H9 (cell line): ENCODE measurements at regions not wholly inside any gene's neighbourhood (a gene's known extent, or its start where the extent isn't known, plus 50 kb on each side); places are given as distances from the start of the nearest gene placed in this dataset.
A peak's percentile ranks its signal among the peaks of the same experiment; 100 is the strongest.
"Not testable (repeated sequence)": the region's sequence is repeated elsewhere in the genome, so short reads cannot be mapped to it uniquely, and the experiment has no call there.

Source experiments
- DNase-seq: peaks from one replicate; pipeline ENCODE4 v3.0.0-alpha.2; 2017
- H2AFZ ChIP-seq: one replicate; pipeline ENCODE4 v1.6.1; 2013; ENCODE audit warnings: mild to moderate bottlenecking, low read length, control low read depth, moderate library complexity
- H2AK5ac ChIP-seq: 2 replicates; pipeline ENCODE4 v1.6.1; 2013; ENCODE audit warnings: low read length, control low read depth, mixed read lengths; ENCODE audit not compliant: insufficient read length
- H2BK120ac ChIP-seq: one replicate; pipeline ENCODE4 v1.6.1; 2013; ENCODE audit warnings: low read depth, mild to moderate bottlenecking, low read length, control low read depth, inconsistent platforms; ENCODE audit not compliant: poor library complexity, severe bottlenecking
- H2BK12ac ChIP-seq: 2 replicates; pipeline ENCODE4 v1.6.1; 2013; ENCODE audit warnings: low read length, control low read depth, mixed read lengths, low read depth; ENCODE audit not compliant: insufficient read length
- H2BK15ac ChIP-seq: 2 replicates; pipeline ENCODE4 v1.6.1; 2013; ENCODE audit warnings: low read depth, low read length, control low read depth
- H2BK20ac ChIP-seq: one replicate; pipeline ENCODE4 v1.6.1; 2013; ENCODE audit warnings: low read depth, mild to moderate bottlenecking, low read length, control low read depth, inconsistent platforms; ENCODE audit not compliant: poor library complexity, severe bottlenecking
- H2BK5ac ChIP-seq: 2 replicates; pipeline ENCODE4 v1.6.1; 2013; ENCODE audit warnings: low read length, control low read depth, mixed read lengths; ENCODE audit not compliant: insufficient read length
- H3K14ac ChIP-seq: 2 replicates; pipeline ENCODE4 v1.6.1; 2013; ENCODE audit warnings: low read length, control low read depth; ENCODE audit not compliant: insufficient read depth
- H3K18ac ChIP-seq: 2 replicates; pipeline ENCODE4 v1.6.1; 2013; ENCODE audit warnings: low read depth, mild to moderate bottlenecking, mixed read lengths, low read length, control low read depth; ENCODE audit not compliant: insufficient read length
- H3K23ac ChIP-seq: 2 replicates; pipeline ENCODE4 v1.6.1; 2013; ENCODE audit warnings: low read length, control low read depth, mixed read lengths, low read depth; ENCODE audit not compliant: insufficient read length
- H3K23me2 ChIP-seq: 2 replicates; pipeline ENCODE4 v1.6.1; 2013; ENCODE audit warnings: low read depth, mild to moderate bottlenecking, mixed read lengths, low read length, control low read depth; ENCODE audit not compliant: insufficient read length, poor library complexity, severe bottlenecking
- H3K27ac ChIP-seq: 2 replicates; pipeline ENCODE4 v1.5.1; 2013; ENCODE audit warnings: low read length, control low read depth, mixed read lengths, low read depth; ENCODE audit not compliant: insufficient read length
- H3K27me3 ChIP-seq: 2 replicates; pipeline ENCODE4 v1.6.1; 2013; ENCODE audit warnings: low read length, control low read depth, inconsistent platforms; ENCODE audit not compliant: insufficient read depth
- H3K4ac ChIP-seq: 2 replicates; pipeline ENCODE4 v1.6.1; 2013; ENCODE audit warnings: low read depth, mild to moderate bottlenecking, control low read depth, inconsistent platforms, low read length, moderate library complexity
- H3K4me1 ChIP-seq: 2 replicates; pipeline ENCODE4 v1.6.1; 2013; ENCODE audit warnings: low read length, control low read depth, inconsistent platforms; ENCODE audit not compliant: insufficient read depth
- H3K4me2 ChIP-seq: 2 replicates; pipeline ENCODE4 v1.6.1; 2013; ENCODE audit warnings: low read length, control low read depth, mixed read lengths; ENCODE audit not compliant: insufficient read length, insufficient read depth
- H3K56ac ChIP-seq: 2 replicates; pipeline ENCODE4 v1.6.1; 2013; ENCODE audit warnings: low read depth, mild to moderate bottlenecking, mixed read lengths, low read length, control low read depth; ENCODE audit not compliant: insufficient read length
- H3K79me1 ChIP-seq: 2 replicates; pipeline ENCODE4 v1.6.1; 2013; ENCODE audit warnings: low read depth, mild to moderate bottlenecking, moderate library complexity, low read length, control low read depth, inconsistent platforms; ENCODE audit not compliant: insufficient read depth, poor library complexity, severe bottlenecking
- H3K79me2 ChIP-seq: 2 replicates; pipeline ENCODE4 v1.6.1; 2013; ENCODE audit warnings: low read length, control low read depth, inconsistent platforms; ENCODE audit not compliant: insufficient read depth
- H3K9ac ChIP-seq: 2 replicates; pipeline ENCODE4 v1.6.1; 2013; ENCODE audit warnings: low read length, control low read depth, mixed read lengths; ENCODE audit not compliant: insufficient read length; ENCODE audit errors: extremely low read depth
- H3K9me3 ChIP-seq: one replicate; pipeline ENCODE4 v1.6.1; 2013; ENCODE audit warnings: low read depth, low read length, inconsistent platforms; ENCODE audit not compliant: control insufficient read depth
- H3T11ph ChIP-seq: one replicate; pipeline ENCODE4 v1.6.1; 2013; ENCODE audit warnings: mild to moderate bottlenecking, low read length, control low read depth, inconsistent platforms
- H4K20me1 ChIP-seq: one replicate; pipeline ENCODE4 v1.6.1; 2013; ENCODE audit not compliant: control insufficient read depth, insufficient read length, insufficient read depth
- H4K5ac ChIP-seq: 2 replicates; pipeline ENCODE4 v1.6.1; 2013; ENCODE audit warnings: low read depth, mild to moderate bottlenecking, mixed read lengths, low read length, control low read depth; ENCODE audit not compliant: insufficient read length
- H4K8ac ChIP-seq: replicated peaks from 2 replicates; pipeline ENCODE4 v1.6.1; 2013; ENCODE audit warnings: low read length, control low read depth, mixed read lengths, low read depth; ENCODE audit not compliant: insufficient read length
- H4K91ac ChIP-seq: 2 replicates; pipeline ENCODE4 v1.6.1; 2013; ENCODE audit warnings: low read depth, mild to moderate bottlenecking, moderate library complexity, mixed read lengths, low read length, control low read depth; ENCODE audit not compliant: insufficient read length
- H3K27ac Mint-ChIP-seq, 3 experiments: 2 replicates in 2 of 3; 3 replicates in 1 of 3; pipeline ENCODE4 v1.8.0; 2020 to 2021; ENCODE audit warnings: mixed read lengths in 3 of 3, mild to moderate bottlenecking in 1 of 3, moderate library complexity in 1 of 3
- H3K27me3 Mint-ChIP-seq: 2 replicates; pipeline ENCODE4 v1.8.0; 2021; ENCODE audit warnings: low read depth, mild to moderate bottlenecking, moderate library complexity, mixed read lengths
- H3K36me3 Mint-ChIP-seq, 3 experiments: 2 replicates in 2 of 3; 3 replicates in 1 of 3; pipeline ENCODE4 v1.8.0; 2020 to 2021; ENCODE audit warnings: low read depth in 3 of 3, mixed read lengths in 3 of 3; ENCODE audit not compliant: insufficient read depth in 1 of 3
- H3K4me1 Mint-ChIP-seq, 2 experiments: 2 replicates each; pipeline ENCODE4 v1.8.0; 2020; ENCODE audit warnings: mixed read lengths in 2 of 2
- H3K4me3 Mint-ChIP-seq, 2 experiments: 2 replicates in 1 of 2; 3 replicates in 1 of 2; pipeline ENCODE4 v1.8.0; 2020 to 2021; ENCODE audit warnings: mild to moderate bottlenecking in 2 of 2, mixed read lengths in 2 of 2, moderate library complexity in 1 of 2
- H3K9me3 Mint-ChIP-seq, 2 experiments: 2 replicates in 1 of 2; 3 replicates in 1 of 2; pipeline ENCODE4 v1.8.0; 2020; ENCODE audit warnings: mild to moderate bottlenecking in 2 of 2, mixed read lengths in 2 of 2, moderate library complexity in 1 of 2
- CTCF ChIP-seq: fragments of 200-600 bp; sonication (generic); conservative IDR thresholded peaks from 3 replicates; pipeline ENCODE4 v1.8.0; 2021; ENCODE audit warnings: antibody characterized with exemption, mild to moderate bottlenecking
- WGBS: extraction: QIAGEN DNeasy Blood & Tissue Kit; methylation state at CpG from one replicate; pipeline ENCODE4 v1.1.7; 2013; ENCODE audit warnings: missing lambda C conversion rate, low lambda C conversion rate, mixed read lengths; ENCODE audit not compliant: insufficient read length; ENCODE audit errors: extremely low coverage; 5-methylcytosine and 5-hydroxymethylcytosine counted together

- H3K4me3 Mint-ChIP-seq, result no peak overlapping the region
- no peak overlapping the region for H2BK5ac ChIP-seq
- no peaks in the 10 kb centered on the region for H3K27me3 ChIP-seq
- H2BK12ac ChIP-seq, result no peak overlapping the region
- peaks cover 0 to 2% of the 10 kb centered on the region in 2 experiments; a peak in 1 of 5 replicates for H3K9me3 Mint-ChIP-seq
- H3K4me2 ChIP-seq, result no peak overlapping the region
- peaks cover 2 to 11% of the 10 kb centered on the region in 2 experiments; a peak in 3 of 4 replicates for H3K4me1 Mint-ChIP-seq
- no CpG with 5 or more reads among the region's 3 CpGs for WGBS
- no peaks in the 10 kb centered on the region for H3K27me3 Mint-ChIP-seq
- no peak overlapping the region for H3K4ac ChIP-seq
- H3T11ph ChIP-seq, result no peak overlapping the region
- H3K4me1 ChIP-seq, result no peaks in the 10 kb centered on the region
- H2AFZ ChIP-seq, result no peak overlapping the region
- H3K79me2 ChIP-seq, result no peaks in the 10 kb centered on the region
- H3K79me1 ChIP-seq, result no peaks in the 10 kb centered on the region
- no peak overlapping the region for H2BK15ac ChIP-seq
- H3K18ac ChIP-seq, result no peak overlapping the region
- no peak overlapping the region for H2BK20ac ChIP-seq
- DNase-seq, result no peak
- H4K5ac ChIP-seq, result no peak overlapping the region
- no peaks in the 10 kb centered on the region for H4K20me1 ChIP-seq
- H3K14ac ChIP-seq, result no peak overlapping the region
- H3K23ac ChIP-seq, result no peak overlapping the region
- no peak overlapping the region for H3K56ac ChIP-seq
- H2AK5ac ChIP-seq, result no peak overlapping the region
- no peak overlapping the region for H3K27ac Mint-ChIP-seq
- peak; percentile 85 for TF ChIP-seq CTCF
- no peak overlapping the region for H4K8ac ChIP-seq
- H3K23me2 ChIP-seq, result no peaks in the 10 kb centered on the region
- no peaks in the 10 kb centered on the region for H3K36me3 Mint-ChIP-seq
- H3K27ac ChIP-seq, result no peak overlapping the region
- H3K9me3 ChIP-seq, result no peaks in the 10 kb centered on the region
- H4K91ac ChIP-seq, result no peak overlapping the region
- H2BK120ac ChIP-seq, result no peak overlapping the region
- H3K9ac ChIP-seq, result no peak overlapping the region
Measured at GRCh38 chr2:61658841-61659780, 121.0 kb upstream of the XPO1 start.

GRCh38 chr2:61649946-61650345 is 111.8 kb upstream of the XPO1 start:
- H3K9me3 Mint-ChIP-seq, result peaks cover 12 to 18% of the 10 kb centered on the region in 2 experiments
- DNase-seq, H3K4me3 Mint-ChIP-seq, H3K18ac ChIP-seq, H4K8ac ChIP-seq, H3K14ac ChIP-seq, H4K20me1 ChIP-seq, H3K4ac ChIP-seq, H3K27me3 ChIP-seq, H3K23ac ChIP-seq, H3K79me2 ChIP-seq, H3T11ph ChIP-seq, H3K23me2 ChIP-seq, H2AFZ ChIP-seq, H3K27ac ChIP-seq, H2BK20ac ChIP-seq, H3K4me2 ChIP-seq, H2BK15ac ChIP-seq, H3K27ac Mint-ChIP-seq, H3K36me3 Mint-ChIP-seq, H3K79me1 ChIP-seq, H3K27me3 Mint-ChIP-seq, H3K56ac ChIP-seq, H3K9ac ChIP-seq, H4K91ac ChIP-seq, H2BK5ac ChIP-seq, H3K4me1 Mint-ChIP-seq, H3K9me3 ChIP-seq, H2AK5ac ChIP-seq, H3K4me1 ChIP-seq, H2BK12ac ChIP-seq, H4K5ac ChIP-seq, H2BK120ac ChIP-seq: not testable (repeated sequence)
- no CpG with 5 or more reads among the region's 3 CpGs for WGBS
